Medulla oblongata (tissue), 1 donor: ENCODE measurements at regions not wholly inside any gene's neighbourhood (a gene's known extent, or its start where the extent isn't known, plus 50 kb on each side); places are given as distances from the start of the nearest gene placed in this dataset.
"Not testable (repeated sequence)": the region's sequence is repeated elsewhere in the genome, so short reads cannot be mapped to it uniquely, and the experiment has no call there.

Experiments used
- DNase-seq: peaks from one replicate; pipeline ENCODE4 v3.0.0-alpha.2; 2015; ENCODE audit errors: extremely low spot score

DNA sequence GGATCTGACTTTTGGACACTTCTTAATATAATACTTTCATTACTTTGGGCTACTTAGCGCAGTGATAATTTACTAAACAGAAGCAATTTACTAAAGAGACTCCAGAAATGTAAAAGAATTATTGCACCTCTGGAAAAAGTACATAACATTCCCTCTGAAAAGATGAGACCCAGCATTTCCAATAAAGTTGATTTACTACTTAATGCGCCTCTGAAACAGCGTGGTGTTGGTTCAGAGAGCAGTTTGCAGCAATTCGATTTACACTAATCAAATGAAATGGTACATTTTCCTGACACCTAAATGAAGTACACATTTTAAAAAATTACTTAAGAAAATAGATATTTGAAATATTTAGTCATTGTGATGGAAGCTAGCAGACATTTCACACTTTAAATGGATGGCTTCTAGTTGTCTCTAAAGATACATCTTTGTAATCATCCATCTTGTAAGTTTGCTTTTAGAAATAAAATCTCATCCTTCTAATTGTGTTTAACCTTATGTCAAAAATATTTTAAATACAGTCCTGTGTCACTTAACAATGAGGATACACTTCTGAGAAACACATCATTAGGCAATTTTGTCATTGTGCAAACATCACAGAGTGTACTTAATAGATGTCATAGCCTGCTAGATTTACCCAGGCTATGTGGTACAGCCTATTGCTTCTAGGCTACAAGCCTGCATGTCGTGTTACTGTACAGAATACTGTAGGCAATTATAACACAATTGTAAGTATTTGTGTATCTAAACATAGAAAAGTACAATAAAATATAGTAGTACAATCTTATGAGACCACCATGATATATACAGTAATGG, 284.6 kb upstream of the UBE2E3 start:
- DNase-seq: no peak

GRCh38 chr2:180694445-180695421, 285.7 kb upstream of the UBE2E3 start:
- DNase-seq: no peak

DNA sequence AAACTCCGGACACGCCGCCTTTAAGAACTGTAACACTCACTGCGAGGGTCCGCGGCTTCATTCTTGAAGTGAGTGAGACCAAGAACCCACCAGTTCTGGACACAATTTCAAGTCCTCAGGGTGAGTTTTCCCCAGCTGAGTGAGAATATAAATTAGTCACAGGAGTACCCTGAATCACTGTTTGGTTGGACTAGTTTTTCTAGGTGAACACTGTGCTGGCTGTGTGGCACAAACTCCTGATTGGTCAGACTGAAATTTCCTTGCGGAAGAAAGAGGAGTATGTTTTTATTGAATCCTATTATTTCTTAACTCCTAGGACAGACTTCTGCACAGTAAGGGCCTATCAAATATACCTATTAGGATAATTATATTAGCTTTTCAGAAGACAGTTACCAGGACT, 288.1 kb upstream of the UBE2E3 start:
- no peak for DNase-seq

- not testable (repeated sequence) for DNase-seq
Observed at GRCh38 chr2:180691855-180692223, 288.6 kb upstream of the UBE2E3 start.

GRCh38 chr2:180691186-180691854, 289.1 kb upstream of the UBE2E3 start:
- not testable (repeated sequence) for DNase-seq

DNA sequence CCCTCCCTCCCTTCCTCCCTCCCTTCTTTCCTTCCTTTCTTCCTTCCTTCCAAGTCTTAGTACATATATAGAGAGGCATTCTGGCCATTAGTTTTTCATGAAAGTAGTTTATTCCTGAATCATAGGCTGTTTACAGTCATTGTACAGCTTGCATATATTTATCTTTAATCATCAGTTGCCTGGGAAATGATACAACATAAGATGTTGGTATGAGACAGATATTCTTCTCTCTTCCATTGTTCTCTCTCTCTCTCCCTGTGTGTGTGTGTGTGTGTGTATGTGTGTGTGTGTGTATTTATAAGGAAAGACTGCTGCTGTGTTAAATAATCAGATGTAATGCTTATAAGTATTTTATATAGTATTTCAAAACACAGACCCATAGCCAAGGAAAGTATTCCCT, 289.8 kb upstream of the UBE2E3 start:
- DNase-seq: no peak

DNA sequence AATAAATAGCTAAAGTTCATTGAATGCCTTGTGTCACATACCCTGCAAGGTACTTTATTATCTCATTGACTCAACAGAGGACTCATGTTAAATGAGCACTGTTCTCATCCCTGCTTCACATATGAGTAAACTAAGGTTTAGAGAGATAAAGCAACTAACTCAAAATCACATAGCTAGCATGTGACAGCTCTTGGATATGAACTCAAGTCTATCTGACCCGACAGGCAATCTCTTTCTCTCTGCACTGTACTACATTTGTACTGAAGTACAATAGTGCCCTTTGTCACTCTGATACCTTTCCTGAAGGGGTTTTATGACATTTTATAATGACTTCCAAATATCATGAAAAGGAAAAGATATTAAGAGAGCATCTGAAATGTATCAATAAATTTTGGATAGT, 297.5 kb upstream of the UBE2E3 start:
- DNase-seq: no peak

DNA sequence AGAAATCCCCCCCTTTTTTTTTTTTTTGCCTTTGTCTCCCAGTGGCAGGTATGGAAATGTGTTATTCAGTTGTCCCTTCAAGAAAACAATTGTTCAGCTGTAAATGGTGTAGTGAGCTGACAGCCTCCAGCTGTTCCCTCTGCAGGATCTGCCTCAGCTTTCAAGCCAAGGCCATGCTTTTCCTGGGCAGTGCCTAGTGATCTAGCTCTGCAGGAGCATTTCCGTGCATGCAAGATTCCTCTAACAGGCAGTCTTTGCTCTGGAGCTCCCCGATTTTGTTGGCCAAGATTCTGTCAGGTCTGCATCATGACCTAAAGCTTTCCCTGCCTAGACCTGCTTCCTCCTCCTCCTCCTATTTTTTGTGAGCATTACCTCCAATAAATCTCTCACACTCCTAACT, 300.7 kb upstream of the UBE2E3 start:
- no peak for DNase-seq

GRCh38 chr2:180678625-180678972, 301.8 kb upstream of the UBE2E3 start:
- DNase-seq: no peak

DNA sequence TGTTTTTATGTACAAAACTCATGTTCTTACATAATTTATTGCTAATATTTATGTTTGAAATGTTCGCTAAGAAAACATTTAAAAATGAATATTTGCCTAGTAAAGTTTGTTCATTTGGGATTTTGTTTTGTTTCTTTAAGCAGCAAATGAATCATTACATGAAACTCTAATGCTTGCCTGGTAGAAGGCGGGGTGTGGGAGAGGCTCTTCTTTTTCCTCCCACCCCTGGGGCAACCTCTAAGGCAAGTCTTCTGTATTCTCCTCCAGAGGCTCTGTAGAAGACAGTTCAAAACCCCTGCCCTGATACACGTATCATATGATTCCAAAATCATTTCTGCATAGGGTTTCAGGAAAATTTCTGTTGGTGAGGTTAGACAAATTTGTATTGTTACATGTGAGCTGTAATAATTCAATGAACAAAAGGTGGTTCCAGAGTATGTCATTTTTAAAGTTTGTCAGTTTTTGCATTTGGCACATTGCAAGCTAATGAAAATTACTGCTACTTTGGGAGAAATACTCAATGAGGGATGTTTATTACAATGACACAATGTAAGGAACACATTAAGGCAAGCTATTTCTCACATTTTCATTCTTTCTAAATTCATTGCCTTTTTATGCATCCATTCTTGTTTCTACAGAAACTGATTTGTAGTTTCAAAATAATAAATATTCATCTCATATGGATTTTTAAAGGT, 302.3 kb upstream of the UBE2E3 start:
- no peak for DNase-seq

DNA sequence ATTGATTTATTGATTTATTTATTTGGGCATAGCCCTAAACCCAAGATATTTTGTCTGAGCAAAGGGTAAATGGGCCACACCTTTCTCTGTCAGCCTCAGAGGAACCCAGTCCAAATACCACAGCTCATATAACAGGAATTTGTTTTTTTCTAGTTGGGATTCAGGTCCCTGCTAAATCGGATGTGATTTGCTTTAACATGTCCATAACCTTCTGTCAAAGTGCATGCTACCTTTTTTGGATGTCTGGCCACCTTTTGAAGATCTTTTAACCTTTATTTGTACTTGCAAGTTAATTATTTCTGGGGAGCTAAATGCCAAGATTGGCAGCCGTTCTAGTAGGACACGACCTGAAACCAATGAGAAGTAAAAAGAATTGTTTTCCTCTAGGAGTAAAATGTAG, 303.2 kb upstream of the UBE2E3 start:
- DNase-seq: no peak

- no peak for DNase-seq
Observed at GRCh38 chr2:180676520-180677025, 303.8 kb upstream of the UBE2E3 start.

DNA sequence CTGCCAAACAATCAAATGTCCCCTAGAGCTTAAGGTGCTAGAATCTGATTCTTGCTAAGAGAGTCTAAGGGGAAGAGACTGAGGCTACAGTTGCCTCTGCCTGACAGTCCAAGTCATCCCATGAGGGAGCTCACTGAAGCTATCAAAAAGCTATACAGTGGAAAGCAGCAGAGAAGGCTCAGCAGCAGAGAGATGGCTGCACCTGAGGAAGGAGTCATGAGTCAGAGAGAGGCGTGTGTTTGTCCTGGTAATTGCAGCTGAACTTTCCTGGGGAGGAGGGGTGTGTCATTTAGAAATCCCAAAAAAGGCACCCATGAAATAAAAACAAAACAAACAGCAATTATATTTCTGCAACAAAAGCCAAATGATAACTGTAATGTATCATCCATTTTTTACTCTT, 305.2 kb upstream of the UBE2E3 start:
- no peak for DNase-seq

- DNase-seq: no peak
Observed at GRCh38 chr2:180672377-180672776, 308.0 kb upstream of the UBE2E3 start.

DNA sequence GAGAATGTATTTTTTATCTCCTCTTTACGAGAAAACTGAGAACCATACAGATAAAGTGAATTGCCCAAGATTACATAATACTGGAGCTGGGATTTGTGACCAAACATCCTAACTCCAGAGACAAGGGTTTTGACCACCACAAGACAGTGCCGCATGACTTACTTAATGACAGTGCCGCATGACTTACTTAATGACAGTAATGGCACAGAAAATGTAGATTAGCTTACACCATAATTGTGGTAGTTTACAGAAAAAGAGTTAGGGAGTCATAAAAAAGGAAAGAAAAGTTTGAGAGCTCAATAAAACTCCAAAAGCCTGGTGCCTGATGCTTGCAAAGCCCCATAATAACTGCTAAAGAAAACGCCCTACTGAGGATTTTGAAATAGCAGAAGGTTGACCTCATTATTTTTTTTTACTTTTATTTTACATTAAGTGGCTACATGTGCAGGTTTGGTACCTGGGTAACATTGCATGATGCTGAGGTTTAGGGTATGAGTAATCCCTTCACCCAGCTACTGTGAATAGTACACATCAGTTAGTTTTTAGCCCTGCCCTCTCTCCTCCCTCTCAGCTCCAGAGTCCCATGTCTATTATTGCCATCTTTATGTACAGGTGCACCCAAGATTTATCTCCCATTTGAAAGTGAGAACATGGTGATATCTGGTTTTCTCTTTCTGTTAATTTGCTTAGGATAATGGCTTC, 310.0 kb upstream of the UBE2E3 start:
- no peak for DNase-seq

DNA sequence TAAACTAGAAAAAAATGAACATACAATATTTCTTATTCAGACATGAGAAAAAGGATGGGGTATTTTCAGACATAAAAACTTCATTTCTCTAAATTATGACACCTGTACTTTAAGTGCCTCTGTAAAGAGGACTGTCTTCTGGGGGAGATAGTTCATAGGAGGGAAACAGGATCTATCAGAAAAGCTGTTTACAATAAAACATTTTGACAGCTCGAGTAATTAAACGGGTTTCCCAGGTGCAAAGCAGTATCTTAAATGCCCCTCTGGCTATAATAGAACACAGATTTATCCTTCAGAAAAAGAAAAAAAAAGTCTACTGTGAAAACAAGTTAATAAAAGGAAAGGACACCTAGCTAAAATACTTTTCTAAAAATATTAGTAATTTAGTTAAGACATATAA, 311.4 kb upstream of the UBE2E3 start:
- no peak for DNase-seq

- DNase-seq: no peak
Observed at GRCh38 chr2:180664507-180664906, 315.9 kb upstream of the UBE2E3 start.

GRCh38 chr2:180662941-180663471, 317.4 kb upstream of the UBE2E3 start:
- DNase-seq: no peak

DNA sequence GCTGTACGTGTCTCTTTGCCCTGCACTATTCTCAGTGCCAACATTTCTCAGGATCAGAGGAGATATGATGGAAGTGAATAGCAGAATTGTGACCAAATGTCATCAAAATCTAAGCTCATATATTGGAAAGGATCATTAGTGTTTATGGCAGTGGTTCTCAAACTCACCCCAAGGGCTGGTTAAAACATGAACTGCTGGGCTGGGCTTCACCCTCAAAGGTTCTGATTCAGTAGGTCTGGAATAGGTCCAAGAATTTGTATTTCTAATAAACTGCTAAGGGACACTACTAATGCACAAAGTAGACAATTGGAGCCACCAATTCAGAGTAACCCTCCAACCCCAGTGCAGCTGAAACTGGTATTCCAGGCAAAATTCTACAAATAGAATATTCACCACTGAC, 317.9 kb upstream of the UBE2E3 start:
- no peak for DNase-seq

GRCh38 chr2:180661686-180662030, 318.7 kb upstream of the UBE2E3 start:
- no peak for DNase-seq
